ENCODE measurements at regions not wholly inside any gene's neighbourhood (a gene's known extent, or its start where the extent isn't known, plus 50 kb on each side); places are given as distances from the start of the nearest gene placed in this dataset.

DNA sequence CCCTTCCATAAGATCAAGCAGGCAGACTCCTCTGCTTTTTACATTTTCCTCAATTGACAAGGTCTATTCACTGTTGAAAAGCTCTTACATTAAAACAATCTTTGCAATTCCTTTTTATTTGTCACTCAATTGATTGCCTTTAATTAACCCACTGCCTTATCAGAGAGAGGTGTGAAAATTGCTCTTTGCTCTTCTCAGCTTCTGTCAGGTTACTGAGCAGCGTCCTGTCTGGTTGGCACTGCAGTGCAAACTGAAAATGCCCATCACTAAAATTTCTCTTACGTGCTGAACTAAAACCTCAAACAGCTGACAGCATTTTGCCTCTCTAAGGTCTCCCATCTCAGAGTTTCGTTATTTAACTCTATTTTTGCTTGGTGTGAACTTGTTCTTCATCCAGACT lies 504.1 kb upstream of the ATXN7L3B start:
- TF ChIP-seq, protein P1, sequence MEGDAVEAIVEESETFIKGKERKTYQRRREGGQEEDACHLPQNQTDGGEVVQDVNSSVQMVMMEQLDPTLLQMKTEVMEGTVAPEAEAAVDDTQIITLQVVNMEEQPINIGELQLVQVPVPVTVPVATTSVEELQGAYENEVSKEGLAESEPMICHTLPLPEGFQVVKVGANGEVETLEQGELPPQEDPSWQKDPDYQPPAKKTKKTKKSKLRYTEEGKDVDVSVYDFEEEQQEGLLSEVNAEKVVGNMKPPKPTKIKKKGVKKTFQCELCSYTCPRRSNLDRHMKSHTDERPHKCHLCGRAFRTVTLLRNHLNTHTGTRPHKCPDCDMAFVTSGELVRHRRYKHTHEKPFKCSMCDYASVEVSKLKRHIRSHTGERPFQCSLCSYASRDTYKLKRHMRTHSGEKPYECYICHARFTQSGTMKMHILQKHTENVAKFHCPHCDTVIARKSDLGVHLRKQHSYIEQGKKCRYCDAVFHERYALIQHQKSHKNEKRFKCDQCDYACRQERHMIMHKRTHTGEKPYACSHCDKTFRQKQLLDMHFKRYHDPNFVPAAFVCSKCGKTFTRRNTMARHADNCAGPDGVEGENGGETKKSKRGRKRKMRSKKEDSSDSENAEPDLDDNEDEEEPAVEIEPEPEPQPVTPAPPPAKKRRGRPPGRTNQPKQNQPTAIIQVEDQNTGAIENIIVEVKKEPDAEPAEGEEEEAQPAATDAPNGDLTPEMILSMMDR (IDR thresholded peaks at IDR 0.05; ENCODE audit: low read length): no peak
- TF ChIP-seq EZH2phosphoT487 (IDR thresholded peaks at IDR 0.05; ENCODE audit: low read length) (no peak), EZH2 (optimal IDR thresholded peaks at IDR 0.05; ENCODE audit: low read depth, low read length) (no peak)

All from MM.1S (cell line).